ENCODE measurements at regions not wholly inside any gene's neighbourhood (a gene's known extent, or its start where the extent isn't known, plus 50 kb on each side); places are given as distances from the start of the nearest gene placed in this dataset.

DNA sequence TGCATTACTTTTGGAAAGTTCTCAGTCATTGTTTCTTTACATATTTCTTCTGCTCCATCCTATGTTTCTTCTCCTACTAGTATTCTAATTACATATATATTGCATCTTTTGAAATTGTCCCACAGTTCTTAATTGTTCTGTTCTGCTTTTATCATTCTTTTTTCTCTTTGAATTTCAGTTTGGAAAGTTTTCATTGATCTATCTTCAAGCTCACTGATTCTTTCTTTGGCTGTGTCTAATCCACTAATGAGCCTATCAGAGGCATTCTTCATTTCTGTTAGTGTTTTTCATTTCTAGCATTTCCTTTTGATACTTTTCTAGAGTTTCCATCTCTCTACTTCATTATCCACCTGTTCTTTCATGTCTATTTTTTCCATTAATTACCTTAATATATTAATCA lies 159.0 kb upstream of the KCNJ15 start:
- TF ChIP-seq, protein P1, sequence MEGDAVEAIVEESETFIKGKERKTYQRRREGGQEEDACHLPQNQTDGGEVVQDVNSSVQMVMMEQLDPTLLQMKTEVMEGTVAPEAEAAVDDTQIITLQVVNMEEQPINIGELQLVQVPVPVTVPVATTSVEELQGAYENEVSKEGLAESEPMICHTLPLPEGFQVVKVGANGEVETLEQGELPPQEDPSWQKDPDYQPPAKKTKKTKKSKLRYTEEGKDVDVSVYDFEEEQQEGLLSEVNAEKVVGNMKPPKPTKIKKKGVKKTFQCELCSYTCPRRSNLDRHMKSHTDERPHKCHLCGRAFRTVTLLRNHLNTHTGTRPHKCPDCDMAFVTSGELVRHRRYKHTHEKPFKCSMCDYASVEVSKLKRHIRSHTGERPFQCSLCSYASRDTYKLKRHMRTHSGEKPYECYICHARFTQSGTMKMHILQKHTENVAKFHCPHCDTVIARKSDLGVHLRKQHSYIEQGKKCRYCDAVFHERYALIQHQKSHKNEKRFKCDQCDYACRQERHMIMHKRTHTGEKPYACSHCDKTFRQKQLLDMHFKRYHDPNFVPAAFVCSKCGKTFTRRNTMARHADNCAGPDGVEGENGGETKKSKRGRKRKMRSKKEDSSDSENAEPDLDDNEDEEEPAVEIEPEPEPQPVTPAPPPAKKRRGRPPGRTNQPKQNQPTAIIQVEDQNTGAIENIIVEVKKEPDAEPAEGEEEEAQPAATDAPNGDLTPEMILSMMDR (IDR thresholded peaks at IDR 0.05 in 4 of 5, conservative IDR thresholded peaks at IDR 0.05 in 1 of 5), result no peak
- TF ChIP-seq POLR2A (IDR thresholded peaks at IDR 0.05), result no peak

Data from gastrocnemius medialis (tissue), 4 donors.